ENCODE measurements at regions not wholly inside any gene's neighbourhood (a gene's known extent, or its start where the extent isn't known, plus 50 kb on each side); places are given as distances from the start of the nearest gene placed in this dataset.

GRCh38 chr18:22300665-22301636 is 116.8 kb downstream of the CTAGE1 start:
- Histone ChIP-seq H3K4ac (ENCODE audit: low read depth, low read length) (no peak overlapping the region), H3K79me1 (ENCODE audit: insufficient read depth, low read depth, low read length, poor library complexity, severe bottlenecking) (no peaks in the 10 kb centered on the region), H3K4me2 (ENCODE audit: insufficient read depth, insufficient read length, low read length) (no peak overlapping the region), H2BK20ac (ENCODE audit: low read depth, low read length, poor library complexity, severe bottlenecking) (no peak overlapping the region), H4K8ac (replicated peaks; ENCODE audit: insufficient read length, low read depth, low read length) (no peak overlapping the region), H3K56ac (ENCODE audit: insufficient read length, low read depth, low read length) (no peak overlapping the region), H3K27me3 (ENCODE audit: insufficient read depth, low read length) (no peaks in the 10 kb centered on the region), H2AFZ (ENCODE audit: low read length) (no peak overlapping the region), H3K9ac (ENCODE audit: extremely low read depth, insufficient read length, low read length) (no peak overlapping the region), H2BK120ac (ENCODE audit: low read depth, low read length, poor library complexity, severe bottlenecking) (no peak overlapping the region), H3K18ac (ENCODE audit: insufficient read length, low read depth, low read length) (no peak overlapping the region), H3K79me2 (ENCODE audit: insufficient read depth, low read length) (no peaks in the 10 kb centered on the region), H2BK15ac (ENCODE audit: low read depth, low read length) (no peak overlapping the region), H2BK5ac (ENCODE audit: insufficient read length, low read length) (no peak overlapping the region), H2BK12ac (ENCODE audit: insufficient read length, low read depth, low read length) (no peak overlapping the region), H2AK5ac (ENCODE audit: insufficient read length, low read length) (no peak overlapping the region), H4K5ac (ENCODE audit: insufficient read length, low read depth, low read length) (no peak overlapping the region), H3K14ac (ENCODE audit: insufficient read depth, low read length) (no peak overlapping the region), H3K23me2 (ENCODE audit: insufficient read length, low read depth, low read length, poor library complexity, severe bottlenecking) (no peaks in the 10 kb centered on the region), H3K9me3 (ENCODE audit: control insufficient read depth, low read depth, low read length) (no peaks in the 10 kb centered on the region), H3K27ac (ENCODE audit: insufficient read length, low read depth, low read length) (no peak overlapping the region), H3T11ph (ENCODE audit: low read length) (no peak overlapping the region), H4K20me1 (ENCODE audit: control insufficient read depth, insufficient read depth, insufficient read length) (no peaks in the 10 kb centered on the region), H3K23ac (ENCODE audit: insufficient read length, low read depth, low read length) (no peak overlapping the region), H3K4me1 (ENCODE audit: insufficient read depth, low read length) (no peaks in the 10 kb centered on the region), H4K91ac (ENCODE audit: insufficient read length, low read depth, low read length) (no peak overlapping the region)
- no peak overlapping the region for H3K4me3 Mint-ChIP-seq
- WGBS (ENCODE audit: extremely low coverage, insufficient read length, low lambda C conversion rate), result no CpG with 5 or more reads among the region's 10 CpGs
- H3K27me3 Mint-ChIP-seq (ENCODE audit: low read depth), result peaks cover 6% of the 10 kb centered on the region
- peaks cover 2 to 3% of the 10 kb centered on the region in 2 experiments; a peak in 4 of 5 replicates for H3K9me3 Mint-ChIP-seq
- H3K4me1 Mint-ChIP-seq, result no peaks in the 10 kb centered on the region
- no peak overlapping the region for H3K27ac Mint-ChIP-seq
- H3K36me3 Mint-ChIP-seq (ENCODE audit: insufficient read depth in 1 of 3, low read depth in 3 of 3), result no peaks in the 10 kb centered on the region
- TF ChIP-seq CTCF (conservative IDR thresholded peaks at IDR 0.05), result no peak
- DNase-seq, result no peak
